ENCODE measurements at regions not wholly inside any gene's neighbourhood (a gene's known extent, or its start where the extent isn't known, plus 50 kb on each side); places are given as distances from the start of the nearest gene placed in this dataset.
"Not testable (repeated sequence)": the region's sequence is repeated elsewhere in the genome, so short reads cannot be mapped to it uniquely, and the experiment has no call there.

- DNase-seq (ENCODE audit: low read depth): no peak
Measured at GRCh38 chr18:66872277-66872676, 268.4 kb upstream of the CDH19 start.

- DNase-seq (ENCODE audit: low read depth): no peak
Measured at GRCh38 chr18:66867653-66868052, 263.8 kb upstream of the CDH19 start.

- DNase-seq (ENCODE audit: low read depth): not testable (repeated sequence)
Measured at GRCh38 chr18:66866427-66866940, 262.6 kb upstream of the CDH19 start.

GRCh38 chr18:66838340-66838987, 234.6 kb upstream of the CDH19 start:
- no peak for DNase-seq (ENCODE audit: low read depth)

- no peak for DNase-seq (ENCODE audit: low read depth)
Measured at GRCh38 chr18:66833646-66834045, 229.8 kb upstream of the CDH19 start.

GRCh38 chr18:66826211-66826610, 222.3 kb upstream of the CDH19 start:
- DNase-seq (ENCODE audit: low read depth): no peak

GRCh38 chr18:66825347-66825746, 221.5 kb upstream of the CDH19 start:
- no peak for DNase-seq (ENCODE audit: low read depth)

GRCh38 chr18:66819235-66819634, 215.3 kb upstream of the CDH19 start:
- no peak for DNase-seq (ENCODE audit: low read depth)

- DNase-seq (ENCODE audit: low read depth): no peak
Measured at GRCh38 chr18:66813138-66813537, 209.2 kb upstream of the CDH19 start.

GRCh38 chr18:66795051-66795450, 191.2 kb upstream of the CDH19 start:
- DNase-seq (ENCODE audit: low read depth): no peak

- DNase-seq (ENCODE audit: low read depth): no peak
Measured at GRCh38 chr18:66792466-66792865, 188.6 kb upstream of the CDH19 start.

- no peak for DNase-seq (ENCODE audit: low read depth)
Measured at GRCh38 chr18:66780609-66781008, 176.7 kb upstream of the CDH19 start.

GRCh38 chr18:66778048-66778447, 174.2 kb upstream of the CDH19 start:
- no peak for DNase-seq (ENCODE audit: low read depth)

GRCh38 chr18:66769375-66769774, 165.5 kb upstream of the CDH19 start:
- no peak for DNase-seq (ENCODE audit: low read depth)

GRCh38 chr18:66764230-66764629, 160.3 kb upstream of the CDH19 start:
- DNase-seq (ENCODE audit: low read depth): no peak

- DNase-seq (ENCODE audit: low read depth): no peak
Measured at GRCh38 chr18:66761166-66761565, 157.3 kb upstream of the CDH19 start.

GRCh38 chr18:66760559-66760958, 156.7 kb upstream of the CDH19 start:
- no peak for DNase-seq (ENCODE audit: low read depth)

- no peak for DNase-seq (ENCODE audit: low read depth)
Measured at GRCh38 chr18:66759050-66759828, 155.3 kb upstream of the CDH19 start.

- no peak for DNase-seq (ENCODE audit: low read depth)
Measured at GRCh38 chr18:66757946-66758345, 154.1 kb upstream of the CDH19 start.

- DNase-seq (ENCODE audit: low read depth): no peak
Measured at GRCh38 chr18:66754335-66754734, 150.4 kb upstream of the CDH19 start.

- DNase-seq (ENCODE audit: low read depth): no peak
Measured at GRCh38 chr18:66752733-66753132, 148.8 kb upstream of the CDH19 start.

- DNase-seq (ENCODE audit: low read depth): no peak
Measured at GRCh38 chr18:66749481-66750035, 145.7 kb upstream of the CDH19 start.

- DNase-seq (ENCODE audit: low read depth): no peak
Measured at GRCh38 chr18:66749030-66749429, 145.1 kb upstream of the CDH19 start.

All from stimulated activated CD8-positive, alpha-beta memory T cell treated with anti-CD3 and anti-CD28 coated beads, Interleukin-12 subunit alpha, Interleukin-12 subunit beta, amount 100 ng/mL, for 1 hour (primary cell).